Nephron (organoid): ENCODE measurements at regions not wholly inside any gene's neighbourhood (a gene's known extent, or its start where the extent isn't known, plus 50 kb on each side); places are given as distances from the start of the nearest gene placed in this dataset.

Experiments
- H3K27ac Mint-ChIP-seq, 3 experiments: 2 replicates each; pipeline ENCODE4 v1.8.0; 2020; ENCODE audit warnings: mixed read lengths in 3 of 3, mild to moderate bottlenecking in 2 of 3, moderate library complexity in 1 of 3
- H3K27me3 Mint-ChIP-seq: 2 replicates; pipeline ENCODE4 v1.8.0; 2021; ENCODE audit warnings: low read depth, mild to moderate bottlenecking, moderate library complexity, mixed read lengths
- H3K36me3 Mint-ChIP-seq: 2 replicates; pipeline ENCODE4 v1.8.0; 2020; ENCODE audit warnings: low read depth, mixed read lengths
- H3K4me1 Mint-ChIP-seq: 2 replicates; pipeline ENCODE4 v1.8.0; 2020; ENCODE audit warnings: mixed read lengths
- H3K4me3 Mint-ChIP-seq, 3 experiments: 2 replicates each; pipeline ENCODE4 v1.8.0; 2020; ENCODE audit warnings: mild to moderate bottlenecking in 3 of 3, mixed read lengths in 3 of 3, moderate library complexity in 2 of 3
- H3K9me3 Mint-ChIP-seq: 2 replicates; pipeline ENCODE4 v1.8.0; 2020; ENCODE audit warnings: mixed read lengths
- CTCF ChIP-seq, 3 experiments: fragments of 200-600 bp; sonication (generic); IDR thresholded peaks; one replicate each; pipeline ENCODE4 v1.5.0; 2021; ENCODE audit warnings: antibody characterized with exemption in 3 of 3; ENCODE audit not compliant: unreplicated experiment in 3 of 3

- peaks cover 5% of the 10 kb centered on the region for H3K4me1 Mint-ChIP-seq
- H3K27ac Mint-ChIP-seq = no peak overlapping the region
- H3K9me3 Mint-ChIP-seq = peaks cover 6% of the 10 kb centered on the region
- peaks cover 14% of the 10 kb centered on the region for H3K27me3 Mint-ChIP-seq
- no peaks in the 10 kb centered on the region for H3K36me3 Mint-ChIP-seq
- TF ChIP-seq CTCF (IDR thresholded peaks at IDR 0.05; ENCODE audit: unreplicated experiment in 3 of 3) = no peak
- no peak overlapping the region for H3K4me3 Mint-ChIP-seq
These were observed 146.8 kb downstream of the BARX1 start for GRCh38 chr9:93808115-93809029.

DNA sequence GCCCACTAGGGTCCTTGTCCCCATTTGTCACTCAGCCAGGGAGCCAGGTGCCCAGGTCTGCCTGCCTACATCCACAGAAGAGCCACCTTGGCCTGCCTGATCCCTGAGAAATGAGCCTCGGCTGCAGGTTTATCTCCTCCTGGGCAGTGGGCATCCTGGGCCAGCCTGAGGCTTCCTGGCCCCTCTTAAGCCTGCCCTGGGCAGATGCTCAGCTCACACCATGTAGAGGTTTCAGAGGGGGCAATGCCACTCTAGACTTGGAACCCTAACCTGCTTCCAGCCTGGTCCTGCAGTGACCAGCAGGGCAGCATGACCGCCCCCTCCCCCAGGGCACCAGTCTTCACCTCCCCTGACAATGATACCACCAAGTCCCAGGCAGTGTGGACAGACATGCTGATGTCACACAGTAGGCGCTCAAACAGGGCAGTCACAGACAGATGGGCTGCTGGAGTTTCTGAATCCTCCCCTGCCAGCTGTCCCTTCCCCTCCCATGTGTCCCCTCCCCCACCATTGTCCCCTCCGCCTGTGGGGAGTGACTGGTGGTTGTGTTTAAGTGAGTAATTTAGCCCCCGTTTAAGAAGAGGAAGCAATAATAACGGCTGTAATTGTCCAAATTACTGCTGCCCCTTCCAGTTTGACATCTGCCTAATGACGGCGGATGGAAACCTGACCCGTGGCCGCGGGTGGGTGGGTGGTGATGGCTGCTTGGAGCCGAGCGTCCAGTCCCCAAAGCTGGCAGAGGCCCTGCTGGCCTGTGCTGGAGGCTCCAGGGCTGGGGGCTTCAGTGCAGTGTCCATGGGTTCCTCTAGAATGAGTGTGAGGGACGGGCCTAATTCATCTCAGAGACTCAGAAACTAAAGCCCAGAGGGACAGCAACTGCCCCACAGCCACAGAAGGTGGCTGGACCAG lies 147.7 kb downstream of the BARX1 start:
- Mint-ChIP-seq H3K9me3 (peaks cover 6% of the 10 kb centered on the region), H3K36me3 (no peaks in the 10 kb centered on the region), H3K4me3 (no peak overlapping the region), H3K4me1 (peaks cover 5% of the 10 kb centered on the region), H3K27me3 (peaks cover 16% of the 10 kb centered on the region), H3K27ac (no peak overlapping the region)
- no peak for TF ChIP-seq CTCF (IDR thresholded peaks at IDR 0.05; ENCODE audit: unreplicated experiment in 3 of 3)

DNA sequence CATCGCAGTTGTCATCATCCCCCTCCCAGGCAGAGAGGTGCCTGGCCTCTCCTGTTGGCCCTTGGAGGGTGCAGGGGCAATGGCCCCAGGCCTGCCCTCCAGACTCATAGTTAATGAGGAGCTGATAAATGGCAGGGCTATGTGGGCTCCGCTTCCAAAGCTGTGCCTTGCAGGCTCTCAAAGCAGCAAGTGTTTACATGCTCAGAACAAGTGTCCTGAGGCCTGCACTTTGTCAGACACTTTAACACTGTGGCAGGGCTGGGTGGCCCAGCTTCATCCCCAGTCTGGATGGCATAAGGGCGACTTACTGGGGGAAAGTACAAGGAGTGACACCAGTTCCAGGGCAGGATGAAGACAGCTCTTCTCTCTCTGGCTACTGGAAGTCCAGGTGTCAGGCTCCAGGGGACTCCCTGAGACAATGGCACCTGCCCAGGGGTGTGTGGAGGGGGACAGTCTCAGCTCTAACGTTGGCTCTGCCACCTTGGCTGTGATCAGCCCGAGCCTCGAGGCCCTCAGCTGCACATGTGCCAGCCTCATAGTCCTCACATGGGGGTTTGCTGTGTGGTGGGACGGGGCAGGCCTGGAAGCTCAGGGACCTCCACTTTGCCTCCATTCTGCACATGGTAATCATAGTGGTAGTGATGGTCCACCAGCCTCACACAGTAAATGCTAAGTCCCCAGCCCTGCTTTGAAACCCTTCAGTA lies 153.4 kb downstream of the BARX1 start:
- TF ChIP-seq CTCF (IDR thresholded peaks at IDR 0.05; ENCODE audit: unreplicated experiment in 3 of 3) = no peak
- H3K36me3 Mint-ChIP-seq = no peaks in the 10 kb centered on the region
- peaks cover 11% of the 10 kb centered on the region for H3K9me3 Mint-ChIP-seq
- no peak overlapping the region for H3K4me3 Mint-ChIP-seq
- no peaks in the 10 kb centered on the region for H3K4me1 Mint-ChIP-seq
- no peak overlapping the region for H3K27ac Mint-ChIP-seq
- peaks cover 35% of the 10 kb centered on the region for H3K27me3 Mint-ChIP-seq

DNA sequence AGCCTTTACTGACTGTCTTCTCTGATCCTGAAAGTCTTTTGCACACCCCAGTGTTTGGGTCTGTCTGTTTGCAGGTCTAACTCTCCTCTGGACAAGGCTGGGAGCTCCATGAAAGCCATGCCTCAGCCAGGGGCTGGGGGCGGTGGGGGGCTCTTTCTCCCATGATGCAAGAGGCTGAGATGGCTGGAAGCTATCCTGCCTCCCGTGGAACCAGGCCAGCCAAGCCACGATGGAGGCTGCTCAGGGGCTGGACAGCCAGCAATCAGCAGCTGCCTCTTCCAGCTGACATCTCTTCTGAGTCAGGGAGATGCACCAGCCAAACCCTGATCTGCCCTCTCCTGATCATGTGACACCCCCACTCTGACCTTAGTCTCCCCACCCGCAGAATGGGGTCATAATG lies 154.0 kb downstream of the BARX1 start:
- TF ChIP-seq CTCF (IDR thresholded peaks at IDR 0.05; ENCODE audit: unreplicated experiment in 3 of 3) = no peak
- Mint-ChIP-seq H3K27ac (no peak overlapping the region), H3K4me3 (no peak overlapping the region), H3K4me1 (no peaks in the 10 kb centered on the region), H3K27me3 (peaks cover 37% of the 10 kb centered on the region), H3K9me3 (peaks cover 11% of the 10 kb centered on the region), H3K36me3 (no peaks in the 10 kb centered on the region)

GRCh38 chr9:93792358-93792757 lies 162.8 kb downstream of the BARX1 start:
- Mint-ChIP-seq H3K4me3 (no peak overlapping the region), H3K4me1 (no peaks in the 10 kb centered on the region), H3K9me3 (peaks cover 4% of the 10 kb centered on the region), H3K36me3 (no peaks in the 10 kb centered on the region), H3K27me3 (peaks cover 14% of the 10 kb centered on the region), H3K27ac (no peak overlapping the region)
- no peak for TF ChIP-seq CTCF (IDR thresholded peaks at IDR 0.05; ENCODE audit: unreplicated experiment in 3 of 3)
